HG02885 (cell line): ENCODE measurements at regions not wholly inside any gene's neighbourhood (a gene's known extent, or its start where the extent isn't known, plus 50 kb on each side); places are given as distances from the start of the nearest gene placed in this dataset.
"Not testable (repeated sequence)": the region's sequence is repeated elsewhere in the genome, so short reads cannot be mapped to it uniquely, and the experiment has no call there.

ENCODE experiments used
- ATAC-seq: cut with Tn5 transposase; IDR thresholded peaks from one replicate; pipeline ENCODE4 v1.9.1; 2021; ENCODE audit warnings: mild to moderate bottlenecking; ENCODE audit not compliant: unreplicated experiment, poor library complexity

GRCh38 chr9:117851836-117852461 lies 147.7 kb downstream of the TLR4 start:
- not testable (repeated sequence) for ATAC-seq

GRCh38 chr9:117858561-117858960 lies 154.4 kb downstream of the TLR4 start:
- ATAC-seq: no peak

GRCh38 chr9:117860849-117861248 lies 156.6 kb downstream of the TLR4 start:
- no peak for ATAC-seq

GRCh38 chr9:117864385-117865057 lies 160.3 kb downstream of the TLR4 start:
- ATAC-seq: no peak

GRCh38 chr9:117868594-117868993 lies 164.4 kb downstream of the TLR4 start:
- ATAC-seq: no peak

- no peak for ATAC-seq
These were observed 165.1 kb downstream of the TLR4 start for GRCh38 chr9:117869287-117869686.

GRCh38 chr9:117869712-117870111 lies 165.5 kb downstream of the TLR4 start:
- ATAC-seq: no peak

- no peak for ATAC-seq
These were observed 169.5 kb downstream of the TLR4 start for GRCh38 chr9:117873664-117874063.

GRCh38 chr9:117875886-117876285 lies 171.7 kb downstream of the TLR4 start:
- ATAC-seq: no peak

- no peak for ATAC-seq
These were observed 178.0 kb downstream of the TLR4 start for GRCh38 chr9:117882171-117882570.

- ATAC-seq: no peak
These were observed 182.4 kb downstream of the TLR4 start for GRCh38 chr9:117886616-117887015.

GRCh38 chr9:117887383-117887782 lies 183.2 kb downstream of the TLR4 start:
- no peak for ATAC-seq

GRCh38 chr9:117887941-117888340 lies 183.7 kb downstream of the TLR4 start:
- ATAC-seq: no peak

- no peak for ATAC-seq
These were observed 199.2 kb downstream of the TLR4 start for GRCh38 chr9:117903453-117903852.

GRCh38 chr9:117906763-117907162 lies 202.6 kb downstream of the TLR4 start:
- ATAC-seq: no peak

- ATAC-seq: no peak
These were observed 203.2 kb downstream of the TLR4 start for GRCh38 chr9:117907420-117907819.

- ATAC-seq: no peak
These were observed 212.1 kb downstream of the TLR4 start for GRCh38 chr9:117916291-117916690.

- no peak for ATAC-seq
These were observed 213.7 kb downstream of the TLR4 start for GRCh38 chr9:117917873-117918272.

- no peak for ATAC-seq
These were observed 215.3 kb downstream of the TLR4 start for GRCh38 chr9:117919538-117919937.

GRCh38 chr9:117926031-117926658 lies 221.9 kb downstream of the TLR4 start:
- ATAC-seq: no peak

GRCh38 chr9:117927354-117927753 lies 223.2 kb downstream of the TLR4 start:
- no peak for ATAC-seq

GRCh38 chr9:117929868-117930267 lies 225.7 kb downstream of the TLR4 start:
- no peak for ATAC-seq
